ENCODE measurements at regions not wholly inside any gene's neighbourhood (a gene's known extent, or its start where the extent isn't known, plus 50 kb on each side); places are given as distances from the start of the nearest gene placed in this dataset.
"Not testable (repeated sequence)": the region's sequence is repeated elsewhere in the genome, so short reads cannot be mapped to it uniquely, and the experiment has no call there.

- Histone ChIP-seq H3K4me3 (no peak overlapping the region), H3K36me3 (no peaks in the 10 kb centered on the region), H3K27me3 (replicated peaks; ENCODE audit: insufficient read depth) (no peaks in the 10 kb centered on the region), H3K27ac (no peak overlapping the region), H3K4me1 (replicated peaks) (peaks cover 16% of the 10 kb centered on the region), H3K9me3 (no peaks in the 10 kb centered on the region)
- intact Hi-C loops (cut with DNase I) = loop anchor here (2.0 kb wide), 1 partner anchor 30 kb away; no protein-coding TSS in a partner anchor
- TF ChIP-seq POLR2AphosphoS5 (IDR thresholded peaks at IDR 0.05) (no peak), POLR2A (IDR thresholded peaks at IDR 0.05) (no peak)
- TF ChIP-seq, protein P1, sequence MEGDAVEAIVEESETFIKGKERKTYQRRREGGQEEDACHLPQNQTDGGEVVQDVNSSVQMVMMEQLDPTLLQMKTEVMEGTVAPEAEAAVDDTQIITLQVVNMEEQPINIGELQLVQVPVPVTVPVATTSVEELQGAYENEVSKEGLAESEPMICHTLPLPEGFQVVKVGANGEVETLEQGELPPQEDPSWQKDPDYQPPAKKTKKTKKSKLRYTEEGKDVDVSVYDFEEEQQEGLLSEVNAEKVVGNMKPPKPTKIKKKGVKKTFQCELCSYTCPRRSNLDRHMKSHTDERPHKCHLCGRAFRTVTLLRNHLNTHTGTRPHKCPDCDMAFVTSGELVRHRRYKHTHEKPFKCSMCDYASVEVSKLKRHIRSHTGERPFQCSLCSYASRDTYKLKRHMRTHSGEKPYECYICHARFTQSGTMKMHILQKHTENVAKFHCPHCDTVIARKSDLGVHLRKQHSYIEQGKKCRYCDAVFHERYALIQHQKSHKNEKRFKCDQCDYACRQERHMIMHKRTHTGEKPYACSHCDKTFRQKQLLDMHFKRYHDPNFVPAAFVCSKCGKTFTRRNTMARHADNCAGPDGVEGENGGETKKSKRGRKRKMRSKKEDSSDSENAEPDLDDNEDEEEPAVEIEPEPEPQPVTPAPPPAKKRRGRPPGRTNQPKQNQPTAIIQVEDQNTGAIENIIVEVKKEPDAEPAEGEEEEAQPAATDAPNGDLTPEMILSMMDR (IDR thresholded peaks at IDR 0.05) = no peak
- DNase-seq (ENCODE audit: low spot score) = no peak
- WGBS = 79% methylated on average over 8 of the region's 8 CpGs
Measured at GRCh38 chr2:234364661-234365060, 132.2 kb downstream of the ARL4C start.

DNA sequence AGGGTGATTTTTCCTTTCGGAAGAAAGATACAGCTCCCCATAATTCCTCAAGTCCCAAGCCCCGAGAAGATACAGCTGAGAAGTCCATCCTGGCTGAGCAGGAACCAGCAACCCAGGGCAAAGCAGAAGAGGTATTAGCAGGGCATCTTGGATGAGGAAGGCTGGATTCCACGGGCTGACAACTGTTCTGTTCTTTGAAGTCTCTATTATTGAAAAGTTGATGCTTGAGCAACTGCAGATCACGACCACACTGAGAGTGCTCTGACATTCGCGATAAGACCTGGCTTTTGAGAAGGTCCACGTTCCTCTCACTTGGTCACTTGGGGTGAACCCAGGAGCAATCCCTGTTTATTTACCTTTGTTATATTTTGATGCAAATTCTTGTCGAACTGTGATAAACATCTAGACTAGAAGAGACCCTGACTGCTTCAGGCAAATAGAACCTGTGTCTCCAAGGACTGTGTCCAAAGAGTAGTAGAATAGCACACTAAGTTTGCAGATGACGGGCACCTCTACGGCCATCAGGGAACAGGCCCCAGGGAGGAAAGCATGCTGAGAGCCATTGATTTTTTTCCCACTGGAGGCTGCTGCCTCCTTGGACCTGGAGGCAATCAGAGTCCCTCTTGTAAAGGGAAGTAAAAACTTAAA lies 133.1 kb downstream of the ARL4C start:
- TF ChIP-seq POLR2A (IDR thresholded peaks at IDR 0.05) (no peak), POLR2AphosphoS5 (IDR thresholded peaks at IDR 0.05) (no peak)
- TF ChIP-seq, protein P1 (IDR thresholded peaks at IDR 0.05) = no peak
- no peaks in the 10 kb centered on the region for H3K36me3 ChIP-seq
- no peaks in the 10 kb centered on the region for H3K27me3 ChIP-seq (replicated peaks; ENCODE audit: insufficient read depth)
- 38% methylated on average over 10 of the region's 10 CpGs for WGBS
- no peak overlapping the region for H3K4me3 ChIP-seq
- H3K4me1 ChIP-seq (replicated peaks) = peaks cover 16% of the 10 kb centered on the region
- no peaks in the 10 kb centered on the region for H3K9me3 ChIP-seq
- no peak for DNase-seq (ENCODE audit: low spot score)
- peak overlapping the region; percentile 45 to 53 for H3K27ac ChIP-seq
- intact Hi-C loops (cut with DNase I) = loop anchor here (2.0 kb wide), 1 partner anchor 29 kb away; no protein-coding TSS in a partner anchor

- H3K4me3 ChIP-seq = no peak overlapping the region
- peak overlapping the region; percentile 45 to 53 for H3K27ac ChIP-seq
- no peaks in the 10 kb centered on the region for H3K27me3 ChIP-seq (replicated peaks; ENCODE audit: insufficient read depth)
- peak; percentile 79 for TF ChIP-seq POLR2AphosphoS5 (IDR thresholded peaks at IDR 0.05)
- TF ChIP-seq, protein P1 (IDR thresholded peaks at IDR 0.05) = no peak
- no peak for TF ChIP-seq POLR2A (IDR thresholded peaks at IDR 0.05)
- no peaks in the 10 kb centered on the region for H3K36me3 ChIP-seq
- H3K9me3 ChIP-seq = no peaks in the 10 kb centered on the region
- intact Hi-C loops (cut with DNase I) = no loop called here
- peaks cover 10% of the 10 kb centered on the region for H3K4me1 ChIP-seq (replicated peaks)
- DNase-seq (ENCODE audit: low spot score) = peak; percentile 65
- WGBS = 5% methylated on average over 4 of the region's 4 CpGs
Measured at GRCh38 chr2:234363011-234363487, 133.8 kb downstream of the ARL4C start.

GRCh38 chr2:234360313-234360975 lies 136.4 kb downstream of the ARL4C start:
- H3K36me3 ChIP-seq; H3K27ac ChIP-seq; H3K9me3 ChIP-seq; intact Hi-C loops (cut with DNase I); H3K4me1 ChIP-seq (replicated peaks); H3K27me3 ChIP-seq (replicated peaks; ENCODE audit: insufficient read depth); DNase-seq (ENCODE audit: low spot score); H3K4me3 ChIP-seq: not testable (repeated sequence)

DNA sequence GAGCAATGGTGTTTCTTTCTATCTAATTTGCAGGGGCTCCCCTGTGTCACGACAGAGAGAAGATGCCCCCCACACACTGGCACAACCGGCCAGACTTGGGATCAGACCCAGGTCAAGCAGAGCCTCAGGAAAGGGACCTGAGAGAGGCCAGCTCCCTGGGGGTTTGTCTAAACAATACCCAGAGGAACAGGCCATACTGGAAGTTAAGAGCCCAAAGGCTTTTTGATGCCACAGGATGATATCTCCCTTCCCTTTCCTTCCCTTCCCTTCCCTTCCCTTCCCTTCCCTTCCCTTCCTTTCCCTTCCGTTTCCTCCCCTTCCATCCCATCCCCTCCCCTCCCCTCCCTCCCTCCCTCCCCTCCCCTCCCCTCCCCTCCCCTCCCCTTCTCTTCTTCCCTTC lies 139.2 kb downstream of the ARL4C start:
- Histone ChIP-seq H3K9me3 (no peaks in the 10 kb centered on the region), H3K4me1 (replicated peaks) (no peaks in the 10 kb centered on the region), H3K27me3 (replicated peaks; ENCODE audit: insufficient read depth) (no peaks in the 10 kb centered on the region), H3K27ac (no peak overlapping the region), H3K36me3 (no peaks in the 10 kb centered on the region), H3K4me3 (no peak overlapping the region)
- 79% methylated on average over 2 of the region's 3 CpGs for WGBS
- intact Hi-C loops (cut with DNase I) = no loop called here
- TF ChIP-seq, protein P1 (IDR thresholded peaks at IDR 0.05) = no peak
- no peak for TF ChIP-seq POLR2AphosphoS5 (IDR thresholded peaks at IDR 0.05)
- DNase-seq (ENCODE audit: low spot score) = no peak

Measured in prostate gland (tissue), 2 donors.